ENCODE measurements at regions not wholly inside any gene's neighbourhood (a gene's known extent, or its start where the extent isn't known, plus 50 kb on each side); places are given as distances from the start of the nearest gene placed in this dataset.

- H3K4me1 Mint-ChIP-seq = no peaks in the 10 kb centered on the region
- H3K27ac Mint-ChIP-seq = no peak overlapping the region
- H3K9me3 Mint-ChIP-seq = peaks cover 7% of the 10 kb centered on the region
- TF ChIP-seq CTCF (IDR thresholded peaks at IDR 0.05; ENCODE audit: unreplicated experiment in 3 of 3) = no peak
- no peaks in the 10 kb centered on the region for H3K27me3 Mint-ChIP-seq (ENCODE audit: low read depth)
- no peak overlapping the region for H3K4me3 Mint-ChIP-seq
- H3K36me3 Mint-ChIP-seq (ENCODE audit: low read depth) = peaks cover 12% of the 10 kb centered on the region
These were observed 349.7 kb downstream of the ZEB2 start for GRCh38 chr2:144170179-144170578.

GRCh38 chr2:144166743-144167142 lies 353.2 kb downstream of the ZEB2 start:
- Mint-ChIP-seq H3K4me3 (no peak overlapping the region), H3K4me1 (peaks cover 9% of the 10 kb centered on the region), H3K9me3 (no peaks in the 10 kb centered on the region), H3K27ac (no peak overlapping the region), H3K36me3 (ENCODE audit: low read depth) (no peaks in the 10 kb centered on the region), H3K27me3 (ENCODE audit: low read depth) (no peaks in the 10 kb centered on the region)
- no peak for TF ChIP-seq CTCF (IDR thresholded peaks at IDR 0.05; ENCODE audit: unreplicated experiment in 3 of 3)

- Mint-ChIP-seq H3K4me1 (peaks cover 11% of the 10 kb centered on the region), H3K27ac (no peak overlapping the region), H3K27me3 (ENCODE audit: low read depth) (no peaks in the 10 kb centered on the region), H3K9me3 (no peaks in the 10 kb centered on the region), H3K36me3 (ENCODE audit: low read depth) (no peaks in the 10 kb centered on the region), H3K4me3 (no peak overlapping the region)
- no peak for TF ChIP-seq CTCF (IDR thresholded peaks at IDR 0.05; ENCODE audit: unreplicated experiment in 3 of 3)
These were observed 354.2 kb downstream of the ZEB2 start for GRCh38 chr2:144165599-144166250.

- H3K4me3 Mint-ChIP-seq = no peak overlapping the region
- H3K36me3 Mint-ChIP-seq (ENCODE audit: low read depth) = no peaks in the 10 kb centered on the region
- H3K27ac Mint-ChIP-seq = no peak overlapping the region
- H3K27me3 Mint-ChIP-seq (ENCODE audit: low read depth) = no peaks in the 10 kb centered on the region
- H3K9me3 Mint-ChIP-seq = no peaks in the 10 kb centered on the region
- peaks cover 11% of the 10 kb centered on the region for H3K4me1 Mint-ChIP-seq
- TF ChIP-seq CTCF (IDR thresholded peaks at IDR 0.05; ENCODE audit: unreplicated experiment in 3 of 3) = no peak
These were observed 356.3 kb downstream of the ZEB2 start for GRCh38 chr2:144163592-144163991.

- peak overlapping the region in 1 of 3 experiments; percentile 48 for H3K27ac Mint-ChIP-seq
- no peaks in the 10 kb centered on the region for H3K27me3 Mint-ChIP-seq (ENCODE audit: low read depth)
- H3K36me3 Mint-ChIP-seq (ENCODE audit: low read depth) = no peaks in the 10 kb centered on the region
- TF ChIP-seq CTCF (IDR thresholded peaks at IDR 0.05; ENCODE audit: unreplicated experiment in 3 of 3) = peak in 2 of 3 experiments; percentile 28 to 34
- H3K4me1 Mint-ChIP-seq = peaks cover 11% of the 10 kb centered on the region
- no peak overlapping the region for H3K4me3 Mint-ChIP-seq
- no peaks in the 10 kb centered on the region for H3K9me3 Mint-ChIP-seq
These were observed 357.3 kb downstream of the ZEB2 start for GRCh38 chr2:144162652-144163051.

GRCh38 chr2:144161061-144161460 lies 358.9 kb downstream of the ZEB2 start:
- H3K9me3 Mint-ChIP-seq = no peaks in the 10 kb centered on the region
- no peak for TF ChIP-seq CTCF (IDR thresholded peaks at IDR 0.05; ENCODE audit: unreplicated experiment in 3 of 3)
- no peak overlapping the region for H3K27ac Mint-ChIP-seq
- H3K36me3 Mint-ChIP-seq (ENCODE audit: low read depth) = no peaks in the 10 kb centered on the region
- no peaks in the 10 kb centered on the region for H3K27me3 Mint-ChIP-seq (ENCODE audit: low read depth)
- H3K4me1 Mint-ChIP-seq = peaks cover 19% of the 10 kb centered on the region
- no peak overlapping the region for H3K4me3 Mint-ChIP-seq
